Central memory CD4-positive, alpha-beta T cell (primary cell): ENCODE measurements at regions not wholly inside any gene's neighbourhood (a gene's known extent, or its start where the extent isn't known, plus 50 kb on each side); places are given as distances from the start of the nearest gene placed in this dataset.
"Not testable (repeated sequence)": the region's sequence is repeated elsewhere in the genome, so short reads cannot be mapped to it uniquely, and the experiment has no call there.

ENCODE experiments used
- DNase-seq: peaks from one replicate; pipeline ENCODE4 v3.0.0; 2022

DNA sequence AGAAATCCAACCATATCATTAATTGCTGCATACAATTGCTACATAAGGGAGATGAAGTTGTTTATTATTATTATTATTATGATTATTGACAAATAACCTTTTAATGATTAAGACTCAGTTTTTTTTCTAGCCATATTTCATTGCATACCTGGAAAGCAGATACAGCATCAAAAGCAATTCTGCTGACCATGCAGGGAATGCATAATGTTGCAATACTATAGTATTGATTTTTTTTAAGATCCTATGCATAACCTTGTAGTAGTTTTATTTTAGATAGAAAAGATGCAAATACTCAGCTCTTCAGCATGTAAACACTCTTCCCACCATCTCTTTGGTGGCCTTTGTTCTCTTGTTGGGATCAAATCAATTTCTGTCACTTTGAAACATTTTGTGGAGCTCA is 300.9 kb upstream of the MAP3K7 start:
- no peak for DNase-seq

DNA sequence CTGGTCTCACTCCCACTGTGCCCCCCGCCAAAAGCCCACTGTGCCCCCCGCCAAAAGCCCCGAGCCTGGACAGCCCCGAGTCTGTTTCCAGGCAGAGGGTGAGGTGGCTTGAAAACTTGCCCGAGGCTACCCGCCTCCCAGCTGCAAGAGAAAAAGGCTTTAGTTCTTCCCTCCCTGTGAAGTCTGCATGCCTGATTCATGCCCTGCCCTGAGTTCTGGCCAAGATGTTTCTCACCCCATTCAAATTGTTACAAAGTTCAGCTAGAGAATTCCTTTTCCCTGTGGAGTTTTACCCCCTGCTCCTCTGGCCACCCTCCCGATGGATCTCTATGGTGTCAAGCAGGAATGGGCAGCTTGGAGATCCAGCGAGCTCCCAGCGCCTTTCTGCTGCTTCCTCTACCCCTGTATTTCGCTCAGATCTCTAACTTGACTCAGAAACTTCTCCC is 298.8 kb upstream of the MAP3K7 start:
- no peak for DNase-seq

DNA sequence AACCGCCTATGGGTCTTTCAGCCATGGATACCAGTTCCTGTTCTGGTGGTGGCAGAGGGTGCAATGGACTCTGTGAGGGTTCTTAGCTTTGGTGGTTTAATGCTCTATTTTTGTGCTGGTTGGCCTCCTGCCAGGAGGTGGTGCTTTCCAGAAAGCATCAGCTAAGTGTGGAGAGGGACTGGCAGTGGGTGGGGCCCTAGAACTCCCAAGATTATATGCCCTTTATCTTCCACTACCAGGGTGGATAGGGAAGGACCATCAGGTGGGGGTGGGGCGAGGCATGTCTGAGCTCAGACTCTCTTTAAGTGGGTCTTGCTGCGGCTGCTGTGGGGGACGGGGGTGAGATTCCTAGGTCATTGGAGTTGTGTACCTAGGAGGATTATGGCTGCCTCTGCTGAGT is 298.3 kb upstream of the MAP3K7 start:
- not testable (repeated sequence) for DNase-seq

DNA sequence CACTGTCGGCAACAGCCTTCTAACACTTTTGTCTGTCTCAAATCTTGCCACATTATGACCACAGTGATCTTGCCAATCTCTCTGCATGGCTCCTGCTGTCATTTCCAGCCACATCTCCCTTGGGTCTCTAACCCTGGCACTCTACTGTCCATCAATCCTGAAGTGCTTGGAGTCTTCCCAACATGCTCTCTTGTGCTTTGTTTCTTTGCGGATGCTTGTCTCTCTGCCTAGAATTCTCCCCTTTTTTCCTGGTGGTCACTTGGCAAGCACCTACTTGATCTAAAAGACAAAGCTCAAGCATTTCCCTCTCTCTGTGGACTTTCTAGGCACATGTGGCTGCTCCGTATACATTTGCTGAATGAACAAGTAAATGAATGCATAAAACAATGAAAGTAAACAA is 290.7 kb upstream of the MAP3K7 start:
- no peak for DNase-seq

DNA sequence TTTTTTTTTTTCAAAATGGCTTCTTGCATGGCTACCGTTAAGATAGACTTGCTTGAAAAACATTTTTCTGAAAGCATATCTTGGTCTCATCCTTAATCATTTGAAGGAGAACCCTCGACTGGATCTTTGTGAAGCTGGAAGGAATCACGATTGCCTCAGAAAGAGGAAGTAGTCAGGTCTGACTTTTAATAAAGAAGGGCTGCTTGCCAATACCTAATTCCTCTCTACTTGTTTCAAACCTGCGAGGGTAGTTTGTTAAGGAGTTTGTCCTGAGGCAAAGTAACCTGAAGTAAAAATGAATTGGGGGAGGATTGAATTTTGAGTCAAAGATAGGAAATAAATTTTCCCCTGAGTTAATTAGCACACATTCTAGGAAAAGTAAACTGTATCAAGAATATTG is 288.1 kb upstream of the MAP3K7 start:
- DNase-seq = no peak

DNA sequence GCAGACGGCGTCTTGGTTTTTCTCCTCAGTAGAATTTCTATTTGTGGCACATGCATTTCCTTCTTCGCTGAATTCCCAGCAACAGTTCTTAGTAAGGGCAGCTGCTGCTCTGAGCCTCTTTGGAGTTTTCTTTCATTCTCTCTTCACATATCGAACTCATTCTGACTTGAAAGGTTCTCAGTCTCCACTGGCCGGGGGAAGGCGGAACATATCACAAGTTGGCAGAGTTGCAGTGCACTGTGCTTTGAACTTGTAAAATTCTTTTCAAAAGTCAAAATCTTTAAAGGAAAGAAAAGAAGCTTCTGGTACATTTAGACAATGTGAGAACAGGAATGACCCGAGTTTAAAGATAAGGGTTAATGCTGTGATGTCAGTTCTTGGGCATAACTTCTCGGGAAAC is 286.1 kb upstream of the MAP3K7 start:
- DNase-seq = no peak

DNA sequence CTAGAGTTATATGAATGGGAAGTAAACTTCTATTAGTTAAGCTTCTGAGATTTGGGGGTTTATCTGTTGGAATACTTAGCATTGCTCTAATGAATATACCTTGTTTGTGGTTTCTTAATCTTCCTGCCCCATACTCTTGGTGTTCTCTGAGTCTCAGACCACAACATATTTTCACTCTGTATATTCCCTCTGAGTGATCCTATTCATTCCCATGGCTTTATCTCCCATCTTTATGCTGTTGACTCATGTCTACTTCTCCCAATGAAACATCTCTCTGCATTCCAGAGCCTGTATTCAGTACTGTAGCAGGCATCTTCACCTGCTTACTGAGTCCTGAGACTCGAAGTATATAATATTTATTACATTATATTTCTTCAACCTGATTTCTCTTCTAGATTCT is 283.7 kb upstream of the MAP3K7 start:
- DNase-seq = no peak

DNA sequence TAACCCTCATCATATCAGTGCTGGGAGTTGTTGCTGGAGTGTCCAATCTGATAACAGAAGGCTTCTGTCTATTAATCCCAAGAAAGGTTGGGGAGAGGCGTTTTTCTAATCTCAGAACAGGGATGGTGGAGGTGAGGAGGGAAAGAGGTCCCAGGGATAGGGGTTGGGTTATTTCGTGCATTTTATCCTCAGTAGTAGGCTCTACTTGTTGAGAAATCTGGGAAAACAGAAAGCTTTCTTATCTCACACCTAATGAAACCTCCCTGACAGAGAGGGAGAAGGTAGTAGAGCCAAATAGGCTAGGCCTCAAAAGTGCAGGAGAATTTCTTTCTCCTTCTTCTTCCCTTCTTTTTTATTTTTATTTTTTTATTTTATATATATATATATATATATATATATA is 281.8 kb upstream of the MAP3K7 start:
- DNase-seq = no peak

DNA sequence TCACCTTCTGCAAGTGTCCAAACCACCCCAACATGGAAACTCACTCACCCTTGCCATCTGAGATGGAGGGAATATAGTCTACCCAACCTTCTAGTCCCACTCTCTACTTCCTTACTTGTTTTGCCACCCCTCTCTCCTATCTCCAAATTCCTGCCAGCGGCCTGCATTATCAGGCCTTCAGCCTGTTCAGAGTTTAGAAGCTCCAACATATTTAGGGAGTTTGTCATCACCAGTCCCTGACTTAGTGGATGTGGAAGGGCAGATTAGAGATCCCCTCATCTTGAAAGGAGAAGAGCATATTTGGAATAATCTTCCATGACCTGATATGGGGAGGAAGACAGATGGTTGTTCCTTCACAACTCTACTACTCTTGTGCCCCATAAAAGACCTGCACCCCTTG is 281.4 kb upstream of the MAP3K7 start:
- DNase-seq = no peak

DNA sequence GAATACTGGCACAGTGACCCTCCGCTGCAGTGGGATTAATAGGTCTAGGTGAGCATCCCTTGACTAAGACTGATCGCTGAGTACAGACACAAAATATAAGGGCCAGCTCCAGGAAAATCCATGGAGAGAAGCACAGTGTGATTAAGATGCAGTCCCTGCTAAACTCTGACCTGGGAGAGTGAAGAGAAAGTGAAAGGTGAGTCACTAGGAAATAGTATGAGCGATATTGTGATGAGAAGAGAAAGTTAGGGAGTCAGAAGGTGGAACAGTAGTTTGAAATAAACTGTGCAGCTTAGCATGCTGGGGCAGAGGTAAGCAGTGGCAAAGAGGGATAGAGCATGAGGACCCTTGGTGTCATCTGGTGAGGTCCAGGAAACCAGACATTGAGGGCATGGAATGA is 278.6 kb upstream of the MAP3K7 start:
- no peak for DNase-seq

DNA sequence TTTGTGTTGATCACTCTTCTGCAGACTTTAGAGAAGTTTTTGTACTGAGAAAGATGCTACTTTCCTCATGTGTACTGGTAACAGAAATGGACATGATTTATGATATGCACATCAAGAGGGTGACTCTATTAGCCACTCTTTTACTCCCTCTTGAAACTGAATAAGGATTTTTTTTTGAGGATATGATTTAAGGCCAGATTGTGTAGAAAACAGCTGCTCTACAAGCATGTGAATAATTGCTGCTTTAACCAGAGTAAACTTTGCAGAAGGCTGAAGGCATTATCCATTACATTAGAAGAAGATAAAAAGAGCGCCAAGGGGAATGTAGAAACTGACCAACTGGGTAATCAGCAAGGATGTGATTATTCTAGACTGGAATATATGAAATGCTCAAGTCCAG is 276.2 kb upstream of the MAP3K7 start:
- no peak for DNase-seq

DNA sequence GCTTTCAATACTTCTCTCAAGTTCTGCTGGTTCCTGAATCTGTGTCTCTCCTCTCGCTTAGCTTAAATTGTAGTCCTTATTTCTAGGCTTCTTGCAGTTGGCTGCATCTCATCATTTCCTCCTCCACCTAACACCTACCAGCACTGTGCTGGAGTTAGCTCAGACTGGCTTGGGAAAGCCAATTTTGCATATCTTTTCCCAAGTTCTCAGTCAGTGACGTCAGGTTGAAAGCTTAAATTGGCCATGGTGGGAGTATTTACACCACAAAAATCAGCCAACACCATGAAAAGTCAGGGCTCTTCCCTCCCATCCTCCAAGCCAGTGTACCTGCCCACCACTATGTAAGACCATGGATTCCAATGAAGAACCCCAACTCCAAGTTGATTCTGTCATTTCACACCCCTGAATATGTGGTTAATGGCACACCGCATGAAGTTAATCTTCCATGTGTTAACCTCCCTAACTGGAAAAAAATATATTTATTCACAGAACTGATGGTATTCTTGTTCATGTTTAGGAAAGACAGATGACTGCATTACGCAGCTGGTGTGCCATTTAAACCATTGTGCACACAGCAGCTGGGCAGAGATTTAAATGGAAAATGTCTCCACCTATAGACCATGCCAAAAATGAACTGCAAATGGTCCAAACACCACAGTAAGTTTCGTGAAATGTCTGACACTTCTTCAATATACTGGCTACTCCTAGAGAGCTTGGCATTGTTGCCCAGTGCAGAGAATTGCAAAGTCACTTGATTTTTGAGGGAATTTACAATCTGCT is 274.1 kb upstream of the MAP3K7 start:
- DNase-seq = no peak

DNA sequence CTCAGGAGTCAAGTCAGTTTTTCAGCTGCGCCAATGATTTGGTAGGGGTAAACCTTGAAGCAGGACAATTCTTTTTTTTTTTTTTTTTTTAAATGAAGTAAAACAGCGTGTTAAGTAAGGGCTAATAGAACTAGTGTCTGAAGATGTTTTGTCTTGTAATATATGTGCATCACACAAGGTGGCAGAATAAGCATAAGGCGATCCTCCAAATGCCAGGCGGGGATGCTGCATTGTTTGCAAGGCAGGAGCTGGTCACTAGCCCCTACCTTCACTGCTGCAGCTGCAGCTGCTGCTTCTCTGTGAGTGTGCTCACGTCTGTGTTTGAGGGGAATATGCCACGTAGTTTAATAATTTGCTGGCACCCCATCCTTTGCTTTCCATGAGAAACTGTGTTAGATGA is 272.7 kb upstream of the MAP3K7 start:
- no peak for DNase-seq

DNA sequence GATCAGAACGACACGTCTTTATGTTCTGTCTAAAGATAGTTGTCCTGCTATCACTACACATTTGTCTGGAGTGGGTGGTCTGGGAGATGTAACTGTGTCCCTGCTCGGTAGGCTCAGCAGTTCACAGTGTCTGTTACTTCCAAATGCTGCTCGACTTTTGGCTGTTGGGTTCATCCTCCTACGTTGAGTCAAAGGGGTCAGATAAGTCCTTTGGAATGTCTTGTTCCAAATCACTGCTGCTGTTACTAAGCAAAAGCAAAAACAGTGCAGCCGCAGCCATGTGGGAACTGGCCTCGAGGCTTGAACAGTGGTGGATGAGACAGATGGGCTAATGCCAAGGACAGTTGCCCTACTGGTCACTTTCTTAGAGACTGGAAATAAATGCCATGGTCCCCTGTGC is 272.2 kb upstream of the MAP3K7 start:
- DNase-seq = no peak

DNA sequence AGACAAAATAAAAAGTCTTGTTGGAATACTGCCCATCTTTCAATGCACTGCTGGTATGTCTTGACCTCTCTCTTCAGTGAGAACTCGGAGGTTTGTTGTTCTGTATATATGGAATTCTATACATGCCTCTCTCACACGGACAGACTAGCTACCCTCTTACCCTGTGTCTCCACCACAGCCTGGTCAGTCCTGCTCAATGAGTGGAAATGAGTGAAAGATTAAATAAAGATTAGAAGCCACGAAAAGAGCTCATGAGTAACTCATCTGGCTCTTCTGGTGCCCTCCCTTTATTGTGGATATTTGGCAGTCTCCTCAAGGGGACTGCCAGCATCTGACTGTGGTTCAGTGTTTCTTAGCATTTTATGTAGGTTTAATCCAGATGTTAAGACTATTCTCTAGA is 262.8 kb upstream of the MAP3K7 start:
- DNase-seq = no peak

DNA sequence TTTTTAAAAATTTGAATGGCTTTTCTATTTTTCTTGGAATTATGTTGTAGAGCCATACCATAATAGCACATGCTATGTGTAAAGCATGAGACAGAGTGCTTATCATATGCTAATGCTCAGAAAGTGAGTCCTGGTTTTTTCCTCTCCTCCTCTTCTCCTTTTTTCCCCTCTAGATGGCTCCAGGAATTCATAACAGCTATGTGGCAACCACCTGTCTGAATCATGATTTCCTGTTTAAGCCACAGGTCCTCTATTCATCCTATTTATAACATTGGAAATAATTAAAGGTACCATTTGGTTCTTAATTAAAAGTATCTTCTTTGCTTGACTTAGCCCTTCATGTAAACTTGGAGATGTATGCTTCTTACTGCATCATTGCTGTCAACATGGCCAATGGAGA is 260.0 kb upstream of the MAP3K7 start:
- no peak for DNase-seq

DNA sequence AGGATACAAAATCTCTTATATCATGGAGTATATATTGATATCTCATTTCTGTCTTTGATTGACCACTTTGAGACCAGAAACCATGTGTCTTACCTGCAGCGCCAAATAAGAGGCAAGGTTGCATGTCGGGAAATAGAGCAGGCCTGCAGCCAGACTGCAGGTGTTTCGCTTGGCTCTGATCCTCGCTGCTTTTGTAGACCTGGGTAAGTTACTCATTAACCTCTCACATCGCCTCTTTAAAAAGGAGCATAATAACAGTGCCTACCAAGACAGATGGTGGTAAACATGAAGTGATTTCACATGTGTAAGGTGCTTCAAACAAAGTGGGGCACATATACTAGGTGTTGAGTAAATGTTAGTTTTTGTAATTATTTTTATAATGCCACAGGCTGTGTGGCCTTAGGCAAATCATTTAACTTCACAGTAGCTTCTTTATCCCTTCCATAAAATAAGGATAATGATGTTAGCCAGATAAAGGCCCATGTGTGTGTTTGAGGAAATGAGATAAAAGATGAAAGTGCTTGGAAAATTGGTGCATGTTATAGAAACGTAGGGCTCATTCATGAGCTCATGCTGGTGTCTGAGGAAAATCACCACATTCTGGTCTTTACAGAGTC is 248.8 kb upstream of the MAP3K7 start:
- no peak for DNase-seq

DNA sequence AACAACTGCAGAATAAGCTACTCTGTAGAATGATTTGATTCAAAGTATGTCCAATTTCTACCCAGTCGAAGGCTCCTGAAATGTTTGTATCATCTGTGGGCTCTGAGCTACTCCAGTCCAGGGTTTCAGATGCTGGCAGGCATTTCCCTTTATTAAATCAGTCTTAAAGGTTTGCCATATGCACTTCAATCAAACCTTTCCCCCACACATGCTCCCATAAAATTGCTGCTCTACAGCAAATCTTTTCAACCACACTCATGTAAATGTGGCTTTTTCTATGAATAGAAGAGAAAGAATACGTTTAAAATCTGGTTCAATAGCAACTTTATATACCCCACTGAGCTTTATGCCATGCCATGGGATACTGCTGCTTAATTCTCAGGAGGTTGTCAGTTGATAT is 242.4 kb upstream of the MAP3K7 start:
- no peak for DNase-seq

DNA sequence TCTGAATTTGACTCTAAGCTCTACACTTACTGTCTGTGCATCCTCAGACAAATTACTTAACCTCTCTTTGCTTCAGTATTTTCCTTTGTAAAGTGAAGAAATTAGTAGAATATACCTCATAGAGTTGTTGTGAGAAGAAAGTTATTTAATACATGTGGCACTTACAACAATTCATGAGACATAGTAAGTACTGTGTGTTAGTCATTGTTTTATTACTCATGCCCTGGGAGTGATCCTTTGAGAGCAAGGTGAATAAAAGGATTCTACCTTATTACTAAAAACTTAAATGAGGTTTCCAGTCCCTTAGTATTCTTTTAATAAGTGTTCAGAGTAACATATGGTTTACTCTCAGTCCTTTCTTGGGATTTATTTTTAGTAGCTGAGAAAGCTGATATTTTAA is 233.6 kb upstream of the MAP3K7 start:
- DNase-seq = no peak

DNA sequence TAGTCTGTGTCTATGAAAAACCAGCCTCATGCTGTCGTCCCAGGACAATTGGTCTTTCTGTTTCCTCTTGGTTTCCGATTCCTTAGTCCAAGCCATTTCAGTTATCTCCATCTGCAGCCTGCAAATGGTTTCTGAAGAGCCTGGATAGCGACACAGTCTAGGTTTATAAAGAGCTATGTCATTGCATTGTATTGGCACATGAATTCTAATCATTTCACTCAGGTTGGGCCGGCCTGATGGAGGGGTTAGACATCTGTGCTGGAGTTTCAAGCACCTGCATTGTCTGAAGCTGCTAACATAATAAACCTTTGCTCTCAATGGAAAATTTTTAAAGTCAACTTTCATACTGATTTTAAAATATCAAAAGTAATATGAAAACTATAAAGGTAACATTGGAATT is 232.6 kb upstream of the MAP3K7 start:
- no peak for DNase-seq

DNA sequence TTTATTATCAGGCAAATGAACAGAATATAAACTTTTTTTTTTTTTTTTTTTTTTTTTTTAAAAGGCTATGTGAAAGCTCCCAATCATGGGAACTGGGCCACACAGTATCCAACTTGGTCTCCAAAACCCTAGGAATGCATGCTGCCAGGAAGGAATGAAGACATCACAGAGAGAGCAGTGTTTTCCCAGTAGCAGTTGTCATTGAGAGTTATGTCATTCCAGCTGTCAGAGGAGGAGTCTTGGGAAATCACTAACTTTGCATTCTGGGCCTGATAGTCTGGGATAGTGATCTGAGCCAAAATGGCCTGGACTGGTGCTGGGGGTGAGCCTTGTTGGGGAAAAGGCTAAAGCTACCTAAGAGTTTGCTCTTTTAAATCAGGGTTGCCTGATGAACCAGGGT is 231.3 kb upstream of the MAP3K7 start:
- DNase-seq = no peak

DNA sequence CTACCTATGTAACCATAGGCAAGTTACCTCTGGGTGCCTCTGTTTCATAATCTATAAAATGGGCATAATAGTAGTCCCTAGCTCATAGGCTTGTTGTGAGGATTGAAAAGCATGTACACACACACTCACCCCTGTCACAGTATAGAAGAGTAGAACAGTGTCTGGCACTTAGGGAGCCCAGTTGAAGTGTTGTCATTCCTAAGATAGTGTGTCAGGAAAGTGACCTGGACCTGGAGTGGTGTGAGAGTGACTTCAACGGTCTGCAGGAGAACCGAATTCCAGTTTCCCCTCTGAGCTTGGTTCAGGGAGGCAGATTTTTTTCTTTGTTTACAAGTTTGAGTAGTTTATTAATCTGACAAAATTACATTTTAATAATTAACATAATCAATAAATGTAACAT is 229.9 kb upstream of the MAP3K7 start:
- DNase-seq = no peak

DNA sequence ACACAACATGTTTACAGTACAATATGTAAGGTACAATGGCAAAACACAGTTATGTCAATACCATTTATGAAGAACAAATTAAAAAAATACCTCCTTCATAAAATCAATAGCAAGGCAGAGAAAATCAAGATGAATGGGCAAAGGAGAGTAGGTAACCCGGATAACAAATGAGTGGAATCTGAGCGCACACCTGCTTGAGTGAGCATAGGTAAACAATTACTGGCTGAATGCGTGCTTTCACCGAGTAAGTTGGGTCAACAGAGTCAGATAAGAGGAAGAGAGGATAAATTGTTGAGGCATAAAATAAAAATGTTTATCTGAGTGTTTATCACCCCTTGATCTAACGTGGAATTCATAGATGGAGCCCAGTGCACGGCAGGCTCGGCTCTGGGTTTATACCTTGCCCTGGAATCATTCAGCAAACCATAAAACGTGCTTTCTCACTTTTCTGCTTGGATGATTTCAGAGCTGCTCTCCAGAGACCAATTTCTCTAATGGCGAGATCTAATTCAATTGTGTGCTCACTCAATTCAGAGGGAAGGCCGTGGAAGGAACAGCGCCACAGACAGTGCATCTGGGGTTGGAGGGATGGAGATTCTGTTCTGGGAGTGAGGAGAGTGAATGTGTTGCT is 224.8 kb upstream of the MAP3K7 start:
- DNase-seq = no peak

DNA sequence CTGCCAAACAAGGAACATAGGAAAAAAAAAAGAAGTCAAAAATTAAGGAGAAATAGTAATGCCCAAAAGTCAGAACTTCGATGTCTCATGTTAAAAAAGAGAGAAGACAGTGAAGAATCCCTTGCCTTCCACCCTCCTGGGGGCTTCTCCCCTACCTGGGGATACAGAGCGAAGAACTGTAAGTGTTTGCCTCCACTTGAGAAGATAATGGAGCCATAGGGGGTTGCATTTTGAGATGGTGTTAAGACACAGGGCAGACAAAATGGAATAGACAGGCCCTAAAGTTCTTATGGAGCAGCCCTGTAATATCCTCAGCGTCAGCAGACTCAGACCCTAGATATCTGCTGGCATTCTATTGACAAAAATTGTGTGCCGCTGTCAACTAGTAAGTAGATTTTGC is 222.2 kb upstream of the MAP3K7 start:
- DNase-seq = no peak
